HG03103 (cell line): ENCODE measurements at regions not wholly inside any gene's neighbourhood (a gene's known extent, or its start where the extent isn't known, plus 50 kb on each side); places are given as distances from the start of the nearest gene placed in this dataset.

Source experiments
- ATAC-seq: cut with Tn5 transposase; IDR thresholded peaks from one replicate; pipeline ENCODE4 v1.9.1; 2021; ENCODE audit warnings: low read depth; ENCODE audit not compliant: unreplicated experiment

DNA sequence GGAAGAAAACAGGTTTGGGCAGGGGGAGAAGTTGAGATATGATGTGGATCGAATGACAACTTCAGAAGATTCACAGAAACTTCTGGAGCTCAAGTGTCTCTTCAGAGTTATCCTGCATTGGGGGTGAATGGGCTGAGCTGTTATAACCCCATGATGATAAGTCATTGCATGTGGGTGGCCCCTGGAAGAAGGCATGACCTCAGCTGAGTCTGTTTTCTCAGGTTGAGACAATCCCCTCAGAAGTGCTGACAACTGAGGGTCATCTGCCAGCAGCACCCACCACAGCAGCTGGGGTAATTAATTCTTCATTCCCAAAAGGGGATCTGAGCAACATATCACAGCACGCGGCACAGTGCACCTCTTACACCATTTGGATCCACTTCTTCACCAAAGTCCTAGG lies 138.6 kb upstream of the CAMK1G start:
- ATAC-seq = no peak

DNA sequence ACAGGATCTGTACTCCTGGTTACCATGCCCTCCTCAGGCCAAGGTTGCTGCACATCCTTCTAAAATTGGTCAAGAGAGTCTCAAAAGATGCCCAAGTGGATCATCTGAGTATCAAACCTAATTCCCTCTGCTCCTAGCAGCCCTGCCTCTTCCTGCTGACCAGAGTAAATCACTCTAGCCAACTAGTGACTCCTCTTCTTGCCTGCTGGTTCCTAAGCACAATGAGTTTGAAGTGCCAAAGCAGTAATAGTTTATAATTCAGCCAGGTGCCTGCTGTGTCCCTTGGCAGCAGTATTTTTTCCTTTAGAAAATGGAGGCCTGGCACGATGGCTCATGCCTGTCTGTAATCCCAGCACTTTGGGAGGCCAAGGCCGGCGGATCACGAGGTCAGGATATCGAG lies 137.9 kb upstream of the CAMK1G start:
- no peak for ATAC-seq

DNA sequence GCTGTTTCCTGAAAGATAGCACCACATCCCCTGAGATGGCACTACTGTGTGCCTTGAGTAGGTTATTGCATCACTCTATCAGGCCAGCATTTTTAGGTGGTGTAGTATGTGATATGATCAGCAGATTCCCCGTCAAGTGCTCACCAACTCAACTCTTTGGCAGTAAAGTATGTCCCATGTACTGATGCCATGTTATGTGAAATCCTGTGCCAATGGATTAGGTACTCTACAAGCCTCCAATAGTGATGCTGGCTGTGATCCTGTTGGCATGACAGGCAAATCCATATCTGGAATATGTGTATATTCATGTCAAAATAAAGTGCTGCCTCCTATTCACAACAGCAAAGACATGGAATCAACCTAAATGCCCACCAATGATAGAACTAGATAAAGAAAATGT lies 137.2 kb upstream of the CAMK1G start:
- ATAC-seq = no peak

DNA sequence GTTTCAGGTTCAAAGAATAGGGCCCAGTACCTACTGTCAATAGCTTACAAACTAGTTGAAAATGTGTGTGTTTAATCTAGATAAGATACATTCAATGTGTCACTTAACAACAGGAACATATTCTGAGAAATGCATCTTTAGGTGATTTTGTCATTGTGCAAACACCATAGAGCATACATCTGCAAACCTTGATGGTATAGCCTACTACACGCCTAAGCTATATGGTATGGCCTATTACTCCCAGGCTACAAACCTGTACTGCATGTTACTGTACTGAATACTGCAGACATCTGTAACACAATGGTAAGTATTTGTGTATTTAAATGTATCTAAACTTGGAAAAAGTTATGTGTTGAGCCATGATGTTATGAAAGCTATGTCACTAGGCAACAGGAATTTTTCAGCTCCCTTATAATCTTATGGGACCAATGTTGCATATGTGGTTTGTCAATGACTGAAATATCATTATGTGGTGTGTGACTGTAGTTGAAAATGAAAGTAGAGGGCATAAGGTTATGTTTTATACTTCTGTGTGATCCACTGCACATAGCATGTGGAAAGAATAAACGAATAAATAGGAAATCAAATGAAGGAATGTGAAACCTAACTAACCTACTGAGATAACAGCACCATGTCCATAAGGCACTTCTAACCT lies 129.0 kb upstream of the CAMK1G start:
- no peak for ATAC-seq

DNA sequence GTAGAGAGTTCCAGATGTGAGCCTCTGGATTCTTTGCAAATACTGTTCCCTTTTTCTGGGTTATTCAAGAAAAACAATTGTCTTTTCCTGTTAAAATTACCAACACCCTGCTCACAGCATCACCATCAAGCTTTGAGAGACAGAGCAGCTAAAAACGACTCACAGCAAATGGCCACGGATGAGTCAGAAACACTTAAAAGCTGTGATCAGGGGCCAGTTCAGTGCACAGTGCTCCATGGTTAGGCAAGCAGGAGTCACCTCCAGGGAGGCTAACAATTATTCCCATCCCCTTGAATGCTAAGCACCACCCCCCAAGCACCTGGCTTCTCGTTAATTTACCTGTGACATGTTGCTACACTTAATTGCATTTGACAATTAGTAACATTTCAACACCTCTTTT lies 128.4 kb upstream of the CAMK1G start:
- ATAC-seq = no peak

DNA sequence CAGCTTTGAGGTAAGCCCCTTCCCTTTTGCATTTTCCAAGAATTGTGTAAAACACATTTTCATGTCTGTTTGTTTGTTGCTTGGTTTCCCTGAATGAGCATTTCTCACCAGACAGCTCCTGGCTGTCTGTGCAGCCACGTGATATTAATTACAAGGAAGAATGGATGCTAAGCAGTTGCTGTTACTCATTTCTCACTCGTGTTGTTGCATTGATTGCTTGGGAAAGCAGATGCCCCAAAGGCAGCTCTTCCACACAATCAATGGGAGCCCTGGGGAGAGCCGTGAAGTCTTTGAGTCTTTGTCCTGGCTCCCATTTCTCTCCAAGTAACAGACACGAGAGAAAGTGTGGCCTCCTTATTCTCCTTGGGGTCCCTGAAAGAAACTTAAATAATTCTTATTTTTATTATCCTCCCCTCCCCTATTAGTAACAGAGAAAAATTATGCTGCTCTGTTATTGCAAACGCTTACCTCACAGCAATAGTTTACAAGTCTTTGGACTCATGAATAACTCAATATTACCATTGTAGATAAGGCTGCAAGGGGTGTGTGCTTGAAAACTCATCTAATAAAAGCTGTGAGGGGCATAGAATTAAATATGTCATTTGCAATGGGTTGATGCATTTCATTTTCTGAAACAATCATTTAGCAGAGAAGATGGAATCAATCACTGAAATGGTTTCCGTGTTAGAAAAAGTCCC lies 127.7 kb upstream of the CAMK1G start:
- no peak for ATAC-seq

DNA sequence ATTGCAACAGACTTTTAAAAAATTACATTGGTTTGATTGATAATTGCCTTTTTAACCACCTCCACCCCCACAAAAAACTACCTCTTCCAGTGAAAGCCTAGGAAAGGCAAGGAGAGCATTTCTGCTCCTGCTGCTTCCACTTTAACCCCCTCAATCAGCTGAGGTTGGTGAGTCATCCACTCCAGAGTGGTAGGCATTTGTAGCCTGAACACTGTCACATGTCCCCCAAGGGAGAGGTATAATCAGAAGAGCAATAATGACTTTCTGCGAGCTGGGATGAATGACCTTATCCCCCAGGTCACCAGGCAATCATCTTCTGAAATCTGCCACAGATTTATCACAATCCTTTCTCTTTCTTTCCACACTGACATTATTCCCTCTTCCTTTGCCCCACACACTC lies 126.6 kb upstream of the CAMK1G start:
- no peak for ATAC-seq

DNA sequence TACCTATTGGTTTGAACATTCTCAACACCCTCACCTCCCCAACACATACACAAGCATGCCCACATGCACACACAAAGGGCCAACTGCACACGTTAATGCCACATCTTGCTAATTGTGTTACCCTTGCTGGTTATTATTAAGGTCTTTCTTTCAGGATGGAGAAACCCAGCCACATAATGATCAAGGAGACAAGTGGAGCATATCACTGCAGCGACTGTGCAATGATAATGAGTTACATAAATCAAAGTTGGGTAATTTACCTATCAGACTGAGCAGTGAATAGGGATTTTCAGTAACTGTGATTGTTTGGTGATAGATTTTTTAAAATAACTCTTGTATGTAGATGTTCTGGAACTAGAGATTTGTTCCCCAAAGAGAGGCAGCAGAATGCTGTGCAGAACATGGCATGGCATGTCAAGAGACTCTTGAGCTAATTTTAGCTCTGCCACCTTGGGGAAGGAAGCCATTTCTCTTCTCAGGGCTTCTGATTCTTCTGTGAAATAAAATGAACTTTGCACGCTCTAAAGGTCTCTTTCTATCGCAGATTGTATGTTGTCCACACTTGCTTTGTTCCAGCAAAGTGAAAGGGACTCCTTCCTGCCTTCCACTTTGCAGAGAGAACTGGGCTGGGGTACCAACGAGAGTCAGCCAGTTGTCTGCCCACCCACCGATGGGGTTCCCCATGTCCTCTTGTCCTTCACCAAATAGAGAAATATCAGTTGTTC lies 126.0 kb upstream of the CAMK1G start:
- ATAC-seq = no peak

DNA sequence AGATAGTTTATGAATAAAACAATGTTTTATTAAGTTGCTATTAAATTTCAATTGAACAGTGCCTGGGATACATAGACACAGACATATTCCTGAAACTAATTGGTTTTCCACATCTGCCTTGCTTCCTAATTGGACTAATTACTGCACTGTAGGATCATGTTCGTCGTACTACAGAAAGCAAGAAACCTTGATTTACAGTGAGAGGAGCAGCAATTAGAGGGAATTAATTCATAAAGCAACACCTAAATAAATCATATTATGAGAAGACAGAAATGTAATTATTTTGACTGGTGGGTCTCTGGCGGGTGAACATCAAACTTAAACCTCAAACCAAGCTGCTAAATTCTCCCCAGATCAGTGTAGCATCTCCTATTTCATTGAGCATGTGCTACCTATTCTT lies 124.6 kb upstream of the CAMK1G start:
- no peak for ATAC-seq

DNA sequence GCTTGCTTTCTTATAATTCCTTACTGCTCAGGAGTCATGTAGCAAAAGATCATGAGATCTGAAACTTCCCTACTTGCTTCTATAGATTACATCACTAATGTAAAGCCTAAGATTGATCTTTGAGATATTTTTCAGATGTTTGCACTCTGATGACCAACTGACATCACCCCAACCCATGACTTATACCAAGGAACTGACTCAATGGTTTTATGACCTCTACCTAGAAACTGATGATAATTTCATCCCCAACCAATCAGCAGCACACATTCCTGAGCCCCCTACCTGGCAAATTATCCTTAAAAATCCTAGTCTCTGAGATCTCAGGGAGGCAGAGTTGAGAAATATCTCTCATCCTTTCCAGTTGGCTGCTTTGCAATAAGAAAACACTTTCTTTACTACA lies 122.3 kb upstream of the CAMK1G start:
- ATAC-seq = no peak

DNA sequence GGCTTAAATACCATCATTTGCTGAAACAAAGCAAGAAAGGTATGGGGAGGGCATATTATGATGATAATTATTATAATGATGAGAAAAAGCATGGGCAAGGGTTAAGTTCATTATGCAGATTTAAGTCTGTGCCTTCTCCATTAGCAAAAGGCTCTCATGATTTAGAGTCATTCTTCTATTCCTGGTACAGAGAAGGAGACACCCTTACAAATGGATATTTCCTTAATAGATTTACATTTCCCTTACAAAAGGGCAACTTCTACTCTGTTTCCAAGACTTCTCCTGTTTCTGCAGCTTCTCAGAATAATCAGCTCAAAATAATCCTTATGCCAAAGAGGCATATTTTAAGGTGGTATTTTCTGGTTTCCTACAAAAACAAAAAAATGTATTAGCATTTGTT lies 121.1 kb upstream of the CAMK1G start:
- ATAC-seq = no peak

DNA sequence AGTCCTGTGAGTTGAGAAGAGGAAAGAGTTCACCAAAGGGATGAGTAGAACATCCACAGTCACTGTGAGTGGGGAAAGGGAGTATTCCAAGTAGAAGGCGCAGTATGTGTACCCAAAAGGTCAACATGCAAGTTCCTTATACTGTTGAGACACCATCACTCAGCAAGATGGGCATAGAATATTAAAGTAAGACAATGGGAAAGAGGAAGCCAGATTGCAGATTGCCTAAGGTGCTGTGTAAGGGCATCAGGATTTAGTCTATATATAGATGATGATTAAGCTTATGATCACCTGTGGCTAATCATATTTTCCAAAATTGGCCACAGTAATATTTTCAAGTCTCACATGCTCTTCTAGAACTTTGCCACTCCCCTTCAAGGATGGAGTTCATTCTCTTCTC lies 120.1 kb upstream of the CAMK1G start:
- no peak for ATAC-seq

DNA sequence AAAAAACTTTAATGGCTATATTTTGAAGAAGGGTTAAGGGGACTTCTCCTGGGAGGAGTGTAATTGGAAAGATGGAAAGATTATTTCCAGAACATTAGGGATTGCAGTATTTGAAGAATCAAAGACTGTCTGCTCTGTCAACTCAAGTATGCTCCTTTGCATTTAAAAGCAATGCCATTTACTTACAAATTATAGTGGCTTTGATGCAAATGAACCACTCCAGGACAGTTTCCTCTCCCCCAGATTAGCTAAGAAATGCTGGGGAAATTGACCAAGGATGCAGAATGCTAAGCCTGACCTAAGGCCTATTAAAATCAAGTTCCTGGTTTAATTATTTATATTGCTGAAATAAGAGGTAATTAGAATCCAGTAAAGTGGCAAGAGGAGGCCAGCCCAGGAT lies 110.5 kb upstream of the CAMK1G start:
- ATAC-seq = no peak

DNA sequence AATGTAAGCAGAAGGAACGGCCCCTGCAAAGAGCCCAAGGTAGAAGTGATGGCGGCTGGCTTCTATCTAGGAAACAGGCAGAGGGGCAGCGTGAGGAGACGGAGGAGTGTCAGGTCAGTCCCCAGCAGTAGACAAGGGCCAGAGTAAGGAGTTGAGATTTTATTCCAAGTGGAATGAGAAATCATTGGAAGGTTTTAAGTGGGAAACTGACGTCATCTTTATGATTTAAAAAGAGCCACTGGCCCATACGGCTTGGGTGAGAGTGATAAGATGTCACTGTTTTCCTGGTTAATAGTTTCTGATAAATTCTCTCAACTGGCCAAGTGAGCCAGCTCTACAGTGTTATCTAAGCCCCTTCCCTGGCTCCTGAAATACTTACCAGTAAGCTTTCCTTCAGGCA lies 103.2 kb upstream of the CAMK1G start:
- ATAC-seq = no peak

DNA sequence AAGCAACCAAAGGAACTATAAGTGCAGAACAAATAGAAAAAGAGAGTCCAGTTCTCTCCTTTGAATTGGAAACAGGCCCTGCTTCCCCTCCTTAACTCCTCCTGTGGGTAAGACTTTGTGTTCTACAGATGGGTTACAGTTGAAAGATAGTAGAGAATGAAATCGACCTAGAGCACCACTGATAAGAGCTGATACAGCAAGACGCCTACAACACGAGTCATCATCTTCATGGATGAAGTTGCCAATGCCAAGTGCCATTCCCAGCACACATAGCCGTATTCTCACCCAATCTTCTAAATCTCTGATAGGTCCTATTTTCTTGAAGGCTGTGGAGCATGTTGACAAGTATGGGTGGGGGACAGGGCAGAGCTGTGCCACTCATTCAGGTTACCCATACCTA lies 99.8 kb upstream of the CAMK1G start:
- ATAC-seq = no peak

DNA sequence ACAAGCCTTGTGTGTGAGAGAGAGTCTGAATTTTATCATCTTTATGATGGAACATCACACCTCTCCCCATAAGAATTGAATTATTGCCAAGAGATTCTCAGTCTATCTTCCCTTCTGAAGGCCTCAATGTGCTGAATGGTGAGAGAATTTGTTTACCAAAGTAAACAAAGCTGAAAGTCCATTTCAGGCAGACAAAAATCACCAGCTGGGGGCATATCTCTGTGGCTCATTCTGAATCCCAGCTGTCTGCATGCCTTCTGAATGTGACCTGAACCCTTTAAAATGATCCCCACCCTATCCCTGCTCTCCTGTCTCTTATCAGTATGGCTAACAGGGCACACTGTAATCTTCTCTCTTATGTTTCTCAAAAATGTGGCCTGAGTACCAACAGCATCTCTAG lies 99.1 kb upstream of the CAMK1G start:
- ATAC-seq = no peak

DNA sequence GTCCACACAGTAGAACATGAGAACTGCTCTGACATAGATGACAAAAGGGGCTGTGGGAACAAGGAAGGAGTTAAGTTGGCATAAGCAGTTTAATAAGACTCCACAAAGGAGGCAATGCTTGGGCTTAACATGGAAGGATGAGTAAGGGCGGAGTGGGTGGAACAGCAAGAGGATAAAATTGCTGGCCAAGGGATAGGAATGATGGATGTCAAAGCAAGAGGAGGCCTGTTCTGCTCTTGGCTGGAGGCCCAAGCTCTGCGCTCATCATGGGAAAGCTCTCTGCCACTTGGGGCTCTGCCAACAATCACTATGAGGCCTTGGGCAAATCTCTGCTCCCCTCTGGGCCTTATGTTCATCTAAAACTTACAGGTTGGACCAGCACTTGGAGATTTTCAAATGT lies 98.3 kb upstream of the CAMK1G start:
- ATAC-seq = no peak

DNA sequence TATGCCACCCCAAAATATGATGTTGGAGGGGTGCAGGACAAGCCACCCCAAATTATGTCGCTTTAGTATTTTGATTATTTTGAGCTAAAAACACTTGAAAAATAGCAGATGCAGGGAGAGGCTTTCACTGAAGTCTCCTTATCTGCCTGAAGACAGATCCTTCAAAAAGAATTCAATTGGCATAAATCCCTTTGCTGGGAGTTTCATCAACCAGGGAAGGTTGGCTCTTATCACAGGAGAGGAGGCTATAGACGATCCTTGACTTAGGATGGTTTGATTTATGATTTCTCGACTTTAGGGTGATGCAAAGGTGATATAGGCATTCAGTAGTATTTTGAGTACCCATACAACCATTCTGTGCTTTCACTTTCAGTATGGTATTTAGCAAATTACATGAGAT lies 97.8 kb upstream of the CAMK1G start:
- ATAC-seq = no peak

DNA sequence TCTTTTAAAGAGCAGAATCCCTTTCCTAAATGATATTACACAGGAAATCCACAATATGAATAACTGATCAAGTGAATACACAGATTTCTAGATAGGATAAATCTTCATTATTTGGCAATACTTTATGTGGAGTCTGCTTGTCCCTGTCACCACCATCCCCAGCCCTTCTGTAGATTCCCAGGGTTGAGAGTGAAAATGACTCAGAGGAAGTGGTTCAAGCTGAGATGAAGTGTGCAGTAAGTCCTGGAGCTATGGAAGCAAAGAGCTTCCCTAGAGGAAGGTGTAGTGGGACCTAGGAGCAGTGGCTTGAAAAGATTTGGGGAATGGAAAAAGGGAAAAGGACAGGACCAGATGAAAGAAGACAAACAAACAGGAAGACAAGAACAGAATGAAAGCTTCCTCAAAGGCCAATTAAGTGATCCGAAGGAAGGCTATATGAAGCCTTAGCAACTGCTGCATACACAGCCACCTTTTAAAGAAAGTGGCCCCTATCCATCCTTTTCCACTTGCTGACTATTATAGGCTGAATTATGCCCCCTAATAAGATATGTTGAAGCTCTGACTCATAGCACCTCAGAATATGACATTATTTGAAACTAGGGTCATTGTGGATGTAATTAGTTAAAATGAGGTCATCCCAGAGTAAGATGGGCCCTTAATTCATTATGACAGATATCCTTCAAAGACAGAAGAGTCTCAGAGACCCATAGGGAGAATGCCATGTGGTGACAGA lies 96.5 kb upstream of the CAMK1G start:
- no peak for ATAC-seq

DNA sequence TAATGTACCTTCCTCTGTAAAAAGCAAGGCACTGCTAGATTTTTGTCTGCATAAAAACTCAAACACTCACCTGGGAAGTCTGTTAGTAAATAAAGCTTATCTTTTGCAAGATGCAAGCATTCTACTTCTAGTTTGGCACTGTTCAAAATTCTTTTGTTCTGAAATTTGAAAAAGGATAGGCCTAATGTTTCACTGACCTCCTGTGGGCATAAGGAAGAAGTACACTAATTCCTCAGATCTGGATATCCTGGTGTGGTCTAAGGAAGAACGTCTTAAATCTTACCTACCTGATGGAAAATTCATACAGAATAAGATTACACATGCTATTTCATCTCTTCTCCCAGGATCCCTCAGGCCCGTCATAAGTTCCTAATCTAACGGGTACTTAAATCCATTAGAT lies 93.5 kb upstream of the CAMK1G start:
- ATAC-seq = no peak

DNA sequence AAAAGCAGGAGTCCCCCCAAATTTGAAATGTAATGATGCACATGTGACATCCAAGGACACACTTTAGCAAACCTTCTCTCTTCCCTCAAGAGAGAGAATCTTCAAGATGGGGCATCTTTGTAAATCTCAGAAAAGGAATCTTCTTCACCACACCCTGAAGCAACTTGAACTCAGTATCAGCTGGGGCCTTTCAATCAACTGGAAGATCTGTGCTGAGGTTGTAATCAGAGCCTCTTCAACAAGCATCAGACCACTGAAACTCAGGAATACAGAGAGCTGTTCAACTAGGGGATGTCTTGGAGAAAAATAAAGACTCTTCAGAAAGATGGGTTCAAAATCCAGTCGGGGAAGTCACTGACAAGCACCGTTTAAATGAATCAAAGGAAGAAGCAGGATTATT lies 92.5 kb upstream of the CAMK1G start:
- no peak for ATAC-seq
